Type B pancreatic cell (in vitro differentiated cells): ENCODE measurements at regions not wholly inside any gene's neighbourhood (a gene's known extent, or its start where the extent isn't known, plus 50 kb on each side); places are given as distances from the start of the nearest gene placed in this dataset.
"Not testable (repeated sequence)": the region's sequence is repeated elsewhere in the genome, so short reads cannot be mapped to it uniquely, and the experiment has no call there.

Experiments
- DNase-seq: peaks from one replicate; pipeline ENCODE4 v3.0.0; 2021; ENCODE audit warnings: mixed read lengths; ENCODE audit not compliant: unreplicated experiment; ENCODE audit errors: extremely low spot score
- H3K27ac Mint-ChIP-seq: 2 replicates; pipeline ENCODE4 v1.8.0; 2021; ENCODE audit warnings: mild to moderate bottlenecking, mixed read lengths
- H3K27me3 Mint-ChIP-seq: 2 replicates; pipeline ENCODE4 v1.8.0; 2021; ENCODE audit warnings: mixed read lengths
- H3K36me3 Mint-ChIP-seq: 2 replicates; pipeline ENCODE4 v1.8.0; 2021; ENCODE audit warnings: mixed read lengths
- H3K4me1 Mint-ChIP-seq: one replicate; pipeline ENCODE4 v1.8.0; 2021; ENCODE audit warnings: mixed read lengths; ENCODE audit not compliant: unreplicated experiment
- H3K4me3 Mint-ChIP-seq: 2 replicates; pipeline ENCODE4 v1.8.0; 2021; ENCODE audit warnings: mild to moderate bottlenecking, mixed read lengths
- H3K9me3 Mint-ChIP-seq: 2 replicates; pipeline ENCODE4 v1.8.0; 2021; ENCODE audit warnings: mixed read lengths
- TF ChIP-seq, protein P1 (sequence below): fragments of 200-600 bp; sonication (generic); conservative IDR thresholded peaks from 2 replicates; pipeline ENCODE4 v1.5.0; 2021; ENCODE audit warnings: antibody characterized with exemption, mild to moderate bottlenecking

DNA sequence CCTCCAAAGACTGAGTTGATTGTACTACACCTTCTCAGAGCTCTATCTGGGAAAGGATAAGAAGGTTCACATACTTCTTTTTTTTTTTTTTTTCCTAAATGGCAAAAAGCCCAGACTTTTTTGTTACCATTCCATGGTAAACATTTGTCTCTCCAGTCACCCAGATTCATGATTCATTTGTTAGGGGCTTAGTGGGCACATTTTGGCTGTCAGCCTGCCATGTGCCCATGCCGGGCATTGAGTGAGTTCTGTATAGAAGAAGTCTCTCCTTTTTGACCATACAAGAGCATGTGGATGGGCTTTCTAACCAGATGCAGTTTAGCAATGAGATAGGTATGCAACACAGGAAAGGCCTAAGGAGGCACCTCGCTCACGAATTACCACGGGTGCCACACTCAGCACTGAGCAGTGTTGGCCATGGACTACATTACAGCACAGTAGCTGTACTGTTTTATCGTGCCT, 447.5 kb upstream of the HSF2 start:
- TF ChIP-seq, protein P1, sequence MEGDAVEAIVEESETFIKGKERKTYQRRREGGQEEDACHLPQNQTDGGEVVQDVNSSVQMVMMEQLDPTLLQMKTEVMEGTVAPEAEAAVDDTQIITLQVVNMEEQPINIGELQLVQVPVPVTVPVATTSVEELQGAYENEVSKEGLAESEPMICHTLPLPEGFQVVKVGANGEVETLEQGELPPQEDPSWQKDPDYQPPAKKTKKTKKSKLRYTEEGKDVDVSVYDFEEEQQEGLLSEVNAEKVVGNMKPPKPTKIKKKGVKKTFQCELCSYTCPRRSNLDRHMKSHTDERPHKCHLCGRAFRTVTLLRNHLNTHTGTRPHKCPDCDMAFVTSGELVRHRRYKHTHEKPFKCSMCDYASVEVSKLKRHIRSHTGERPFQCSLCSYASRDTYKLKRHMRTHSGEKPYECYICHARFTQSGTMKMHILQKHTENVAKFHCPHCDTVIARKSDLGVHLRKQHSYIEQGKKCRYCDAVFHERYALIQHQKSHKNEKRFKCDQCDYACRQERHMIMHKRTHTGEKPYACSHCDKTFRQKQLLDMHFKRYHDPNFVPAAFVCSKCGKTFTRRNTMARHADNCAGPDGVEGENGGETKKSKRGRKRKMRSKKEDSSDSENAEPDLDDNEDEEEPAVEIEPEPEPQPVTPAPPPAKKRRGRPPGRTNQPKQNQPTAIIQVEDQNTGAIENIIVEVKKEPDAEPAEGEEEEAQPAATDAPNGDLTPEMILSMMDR = no peak
- H3K36me3 Mint-ChIP-seq = no peaks in the 10 kb centered on the region
- peaks cover 7% of the 10 kb centered on the region for H3K9me3 Mint-ChIP-seq
- H3K4me3 Mint-ChIP-seq = no peak overlapping the region
- DNase-seq = no peak
- no peak overlapping the region for H3K27ac Mint-ChIP-seq
- H3K4me1 Mint-ChIP-seq = no peaks in the 10 kb centered on the region
- no peaks in the 10 kb centered on the region for H3K27me3 Mint-ChIP-seq

DNA sequence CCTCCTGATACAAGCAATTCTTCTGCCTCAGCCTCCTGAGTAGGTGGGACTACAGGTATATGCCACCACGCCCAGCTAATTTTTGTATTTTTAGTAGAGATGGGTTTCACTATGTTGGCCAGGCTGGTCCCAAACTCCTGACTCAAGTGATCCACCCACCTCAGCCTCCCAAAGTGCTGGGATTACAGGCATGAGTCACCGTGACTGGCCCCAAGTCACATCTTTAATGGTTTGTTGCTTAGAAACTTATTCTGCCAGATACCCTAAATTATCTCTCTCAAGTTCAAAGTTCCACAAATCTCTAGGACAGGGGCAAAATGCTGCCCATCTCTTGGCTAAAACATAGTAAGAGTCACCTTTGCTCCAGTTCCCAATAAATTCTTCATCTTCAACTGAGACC, 444.1 kb upstream of the HSF2 start:
- not testable (repeated sequence) for H3K4me3 Mint-ChIP-seq, DNase-seq, H3K36me3 Mint-ChIP-seq, H3K4me1 Mint-ChIP-seq, H3K27me3 Mint-ChIP-seq, H3K27ac Mint-ChIP-seq, H3K9me3 Mint-ChIP-seq

DNA sequence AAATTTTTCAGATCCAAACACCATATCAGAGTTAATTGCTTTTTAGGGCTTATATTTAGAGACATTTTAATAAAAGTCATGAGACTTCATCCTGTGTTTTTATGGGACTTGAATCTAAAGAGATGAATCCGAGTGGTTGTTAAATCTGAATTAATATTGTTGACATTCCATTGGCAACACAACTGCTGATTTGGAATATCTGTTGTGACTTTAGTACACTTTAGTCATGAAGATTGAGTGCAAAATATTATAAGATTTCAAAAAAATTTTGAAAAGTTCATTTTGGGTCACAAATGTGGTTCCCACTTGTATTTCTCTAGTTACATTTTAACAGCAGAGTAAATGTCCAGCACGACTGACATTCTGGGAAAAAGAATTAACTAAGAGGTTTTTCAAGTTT, 442.7 kb upstream of the HSF2 start:
- Mint-ChIP-seq H3K36me3 (no peaks in the 10 kb centered on the region), H3K4me3 (no peak overlapping the region), H3K4me1 (peaks cover 8% of the 10 kb centered on the region), H3K9me3 (peaks cover 7% of the 10 kb centered on the region), H3K27ac (no peak overlapping the region), H3K27me3 (no peaks in the 10 kb centered on the region)
- TF ChIP-seq, protein P1 = no peak
- DNase-seq = no peak

DNA sequence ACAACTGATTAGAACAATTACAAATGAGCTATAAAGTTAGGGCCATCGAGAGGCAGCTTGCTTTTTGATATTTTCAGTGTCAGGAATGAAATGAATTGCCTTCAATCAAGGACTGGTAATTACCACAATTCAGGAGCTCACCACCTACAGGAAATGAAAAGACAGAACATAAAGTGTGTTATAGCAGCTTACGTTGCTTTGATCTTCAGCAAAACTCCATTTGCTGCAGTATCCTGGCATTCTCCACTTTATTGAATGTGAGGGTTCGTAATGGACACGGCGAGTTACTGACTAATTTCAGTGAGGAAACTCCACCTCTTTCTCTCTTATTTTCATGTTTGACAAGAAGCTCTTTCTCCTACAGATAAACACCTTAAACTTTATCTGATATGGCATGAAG, 440.0 kb upstream of the HSF2 start:
- peaks cover 8% of the 10 kb centered on the region for H3K4me1 Mint-ChIP-seq
- TF ChIP-seq, protein P1 = no peak
- DNase-seq = no peak
- no peak overlapping the region for H3K27ac Mint-ChIP-seq
- peaks cover 7% of the 10 kb centered on the region for H3K9me3 Mint-ChIP-seq
- H3K27me3 Mint-ChIP-seq = no peaks in the 10 kb centered on the region
- no peak overlapping the region for H3K4me3 Mint-ChIP-seq
- H3K36me3 Mint-ChIP-seq = no peaks in the 10 kb centered on the region

DNA sequence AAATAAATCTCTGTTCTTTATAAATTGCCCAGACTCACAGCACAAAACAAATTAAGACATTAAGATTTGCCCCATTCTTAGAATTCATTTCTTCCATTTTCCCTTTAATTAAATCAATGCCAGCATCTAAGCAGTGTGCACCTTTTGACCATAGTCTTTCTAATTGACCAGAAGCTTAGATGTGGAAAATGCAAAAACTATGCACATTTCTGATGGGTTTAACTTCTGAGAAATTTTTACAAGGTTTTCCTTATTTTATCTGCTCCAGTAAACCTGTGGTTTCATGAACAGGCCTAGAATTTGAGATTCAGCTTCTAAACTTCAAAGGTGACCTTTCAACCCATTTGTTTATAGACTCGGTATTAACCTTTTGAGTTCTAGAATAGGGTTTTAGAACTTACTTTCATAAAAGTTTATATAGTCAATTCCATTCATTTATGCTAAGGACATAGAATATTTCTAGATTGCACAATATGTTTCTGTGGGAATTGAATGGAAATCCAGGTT, 437.8 kb upstream of the HSF2 start:
- DNase-seq = no peak
- Mint-ChIP-seq H3K27ac (no peak overlapping the region), H3K27me3 (no peaks in the 10 kb centered on the region), H3K4me3 (no peak overlapping the region), H3K9me3 (no peaks in the 10 kb centered on the region), H3K4me1 (peaks cover 8% of the 10 kb centered on the region), H3K36me3 (no peaks in the 10 kb centered on the region)
- TF ChIP-seq, protein P1 = no peak

DNA sequence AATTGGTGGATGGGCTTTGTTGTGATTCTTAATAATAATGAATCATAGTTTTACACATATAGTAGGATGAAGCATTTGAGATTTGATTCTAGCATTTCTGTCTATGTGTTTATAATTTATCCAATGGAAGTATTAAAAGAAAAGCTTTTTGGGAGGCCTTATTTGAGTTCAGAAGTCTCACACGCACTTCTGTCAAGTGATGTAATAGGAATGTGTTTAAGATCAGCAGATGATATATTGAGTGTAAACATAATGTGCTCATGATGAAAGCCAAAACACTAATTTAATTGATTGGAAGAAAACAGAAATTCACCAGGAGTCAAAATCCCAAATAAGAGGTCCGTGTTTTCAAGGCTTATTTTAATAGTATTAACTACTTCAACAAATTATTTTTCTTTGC, 435.6 kb upstream of the HSF2 start:
- Mint-ChIP-seq H3K9me3 (no peaks in the 10 kb centered on the region), H3K27me3 (no peaks in the 10 kb centered on the region), H3K27ac (no peak overlapping the region), H3K4me3 (no peak overlapping the region), H3K4me1 (peaks cover 8% of the 10 kb centered on the region), H3K36me3 (no peaks in the 10 kb centered on the region)
- TF ChIP-seq, protein P1 = no peak
- no peak for DNase-seq
